ENCODE measurements at regions not wholly inside any gene's neighbourhood (a gene's known extent, or its start where the extent isn't known, plus 50 kb on each side); places are given as distances from the start of the nearest gene placed in this dataset.
"Not testable (repeated sequence)": the region's sequence is repeated elsewhere in the genome, so short reads cannot be mapped to it uniquely, and the experiment has no call there.

- TF ChIP-seq EZH2phosphoT487 (IDR thresholded peaks at IDR 0.05; ENCODE audit: borderline replicate concordance, low read length) (no peak), CTCF (IDR thresholded peaks at IDR 0.05; ENCODE audit: low read depth, low read length, poor library complexity, severe bottlenecking) (no peak)
- Histone ChIP-seq H4K20me1 (ENCODE audit: control insufficient read depth, insufficient read depth, low read depth, low read length) (no peaks in the 10 kb centered on the region), H3F3A (ENCODE audit: control insufficient read depth, insufficient read depth) (no peaks in the 10 kb centered on the region), H3K9me2 (replicated peaks; ENCODE audit: control insufficient read depth, low read length) (no peaks in the 10 kb centered on the region), H3K9me3 (ENCODE audit: control insufficient read depth, insufficient read depth, low read length) (no peaks in the 10 kb centered on the region), H3K4me1 (ENCODE audit: control insufficient read depth, low read length) (no peaks in the 10 kb centered on the region), H3K36me3 (ENCODE audit: control insufficient read depth, low read length) (no peaks in the 10 kb centered on the region), H3K4me3 (ENCODE audit: low read length) (no peak overlapping the region), H3K4me2 (ENCODE audit: low read length) (no peak overlapping the region), H3K79me2 (ENCODE audit: control insufficient read depth, low read length) (no peaks in the 10 kb centered on the region), H3K27ac (ENCODE audit: low read depth, low read length) (no peak overlapping the region), H3K27me3 (ENCODE audit: control insufficient read depth, low read length) (no peaks in the 10 kb centered on the region)
Measured at GRCh38 chr16:48958681-48959080, 323.0 kb downstream of the CBLN1 start.

GRCh38 chr16:48956620-48957019, 325.0 kb downstream of the CBLN1 start:
- H3K9me3 ChIP-seq (ENCODE audit: control insufficient read depth, insufficient read depth, low read length), result no peaks in the 10 kb centered on the region
- H3K36me3 ChIP-seq (ENCODE audit: control insufficient read depth, low read length), result no peaks in the 10 kb centered on the region
- no peak overlapping the region for H3K4me3 ChIP-seq (ENCODE audit: low read length)
- H3F3A ChIP-seq (ENCODE audit: control insufficient read depth, insufficient read depth), result no peaks in the 10 kb centered on the region
- no peak overlapping the region for H3K27ac ChIP-seq (ENCODE audit: low read depth, low read length)
- no peaks in the 10 kb centered on the region for H3K27me3 ChIP-seq (ENCODE audit: control insufficient read depth, low read length)
- H3K4me1 ChIP-seq (ENCODE audit: control insufficient read depth, low read length), result no peaks in the 10 kb centered on the region
- H3K9me2 ChIP-seq (replicated peaks; ENCODE audit: control insufficient read depth, low read length), result no peaks in the 10 kb centered on the region
- no peak for TF ChIP-seq CTCF (IDR thresholded peaks at IDR 0.05; ENCODE audit: low read depth, low read length, poor library complexity, severe bottlenecking)
- no peak for TF ChIP-seq EZH2phosphoT487 (IDR thresholded peaks at IDR 0.05; ENCODE audit: borderline replicate concordance, low read length)
- no peak overlapping the region for H3K4me2 ChIP-seq (ENCODE audit: low read length)
- no peaks in the 10 kb centered on the region for H4K20me1 ChIP-seq (ENCODE audit: control insufficient read depth, insufficient read depth, low read depth, low read length)
- H3K79me2 ChIP-seq (ENCODE audit: control insufficient read depth, low read length), result no peaks in the 10 kb centered on the region

GRCh38 chr16:48955837-48956236, 325.8 kb downstream of the CBLN1 start:
- Histone ChIP-seq H3K27ac (ENCODE audit: low read depth, low read length) (no peak overlapping the region), H3K36me3 (ENCODE audit: control insufficient read depth, low read length) (no peaks in the 10 kb centered on the region), H3K4me2 (ENCODE audit: low read length) (no peak overlapping the region), H3K4me3 (ENCODE audit: low read length) (no peak overlapping the region), H3K4me1 (ENCODE audit: control insufficient read depth, low read length) (no peaks in the 10 kb centered on the region), H4K20me1 (ENCODE audit: control insufficient read depth, insufficient read depth, low read depth, low read length) (no peaks in the 10 kb centered on the region), H3K9me3 (ENCODE audit: control insufficient read depth, insufficient read depth, low read length) (no peaks in the 10 kb centered on the region), H3K79me2 (ENCODE audit: control insufficient read depth, low read length) (no peaks in the 10 kb centered on the region), H3K9me2 (replicated peaks; ENCODE audit: control insufficient read depth, low read length) (no peaks in the 10 kb centered on the region), H3K27me3 (ENCODE audit: control insufficient read depth, low read length) (no peaks in the 10 kb centered on the region), H3F3A (ENCODE audit: control insufficient read depth, insufficient read depth) (no peaks in the 10 kb centered on the region)
- TF ChIP-seq CTCF (IDR thresholded peaks at IDR 0.05; ENCODE audit: low read depth, low read length, poor library complexity, severe bottlenecking) (no peak), EZH2phosphoT487 (IDR thresholded peaks at IDR 0.05; ENCODE audit: borderline replicate concordance, low read length) (no peak)

GRCh38 chr16:48951621-48952125, 330.0 kb downstream of the CBLN1 start:
- H3K4me2 ChIP-seq (ENCODE audit: low read length); H3K36me3 ChIP-seq (ENCODE audit: control insufficient read depth, low read length); H3K27me3 ChIP-seq (ENCODE audit: control insufficient read depth, low read length); H3K9me3 ChIP-seq (ENCODE audit: control insufficient read depth, insufficient read depth, low read length); H4K20me1 ChIP-seq (ENCODE audit: control insufficient read depth, insufficient read depth, low read depth, low read length); H3K4me1 ChIP-seq (ENCODE audit: control insufficient read depth, low read length); H3F3A ChIP-seq (ENCODE audit: control insufficient read depth, insufficient read depth); H3K4me3 ChIP-seq (ENCODE audit: low read length); H3K9me2 ChIP-seq (replicated peaks; ENCODE audit: control insufficient read depth, low read length); H3K27ac ChIP-seq (ENCODE audit: low read depth, low read length); H3K79me2 ChIP-seq (ENCODE audit: control insufficient read depth, low read length): not testable (repeated sequence)
